ENCODE measurements at regions not wholly inside any gene's neighbourhood (a gene's known extent, or its start where the extent isn't known, plus 50 kb on each side); places are given as distances from the start of the nearest gene placed in this dataset.
"Not testable (repeated sequence)": the region's sequence is repeated elsewhere in the genome, so short reads cannot be mapped to it uniquely, and the experiment has no call there.

DNA sequence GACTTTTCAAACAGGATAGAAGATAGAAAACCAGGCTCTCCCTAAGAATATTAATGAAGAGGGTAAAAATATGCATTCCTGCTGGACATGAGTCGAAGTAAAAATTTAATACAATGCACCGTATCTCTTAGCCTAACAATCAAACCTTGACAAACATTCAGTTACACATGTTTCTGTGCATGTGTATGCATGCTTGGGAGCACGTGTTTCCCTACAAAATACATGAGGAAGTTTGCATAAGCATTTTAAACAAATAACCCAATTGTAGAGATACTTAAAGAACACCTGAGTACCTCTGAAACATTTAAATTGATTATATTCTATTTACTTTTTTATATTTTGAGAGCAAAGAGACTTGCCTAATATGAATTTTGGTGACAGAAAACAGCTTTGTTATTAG lies 1763.7 kb upstream of the SEL1L start:
- Mint-ChIP-seq H3K27me3 (ENCODE audit: low read depth) (no peaks in the 10 kb centered on the region), H3K4me1 (ENCODE audit: low read depth) (no peaks in the 10 kb centered on the region), H3K36me3 (ENCODE audit: insufficient read depth) (no peaks in the 10 kb centered on the region), H3K4me3 (no peak overlapping the region), H3K9me3 (peaks cover 6% of the 10 kb centered on the region)
- ATAC-seq = no peak
- no peak for DNase-seq

DNA sequence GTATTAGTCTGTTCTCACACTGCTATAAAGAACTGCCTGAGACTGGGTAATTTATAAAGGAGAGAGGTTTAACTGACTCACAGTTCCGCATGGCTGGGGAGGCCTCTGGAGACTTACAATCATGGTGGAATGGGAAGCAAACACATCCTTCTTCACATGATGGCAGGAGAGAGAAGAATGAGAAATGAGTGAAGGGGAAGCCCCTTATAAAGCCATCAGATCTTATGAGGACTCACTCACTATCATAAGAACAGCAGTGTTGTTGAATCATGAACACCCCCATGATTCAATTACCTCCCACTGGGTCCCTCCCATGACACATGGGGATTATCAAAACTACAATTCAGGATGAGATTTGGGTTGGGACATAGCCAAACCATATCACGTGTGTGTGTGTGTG lies 1764.4 kb upstream of the SEL1L start:
- H3K4me1 Mint-ChIP-seq (ENCODE audit: low read depth); H3K4me3 Mint-ChIP-seq; H3K9me3 Mint-ChIP-seq; H3K27me3 Mint-ChIP-seq (ENCODE audit: low read depth); DNase-seq; ATAC-seq; H3K36me3 Mint-ChIP-seq (ENCODE audit: insufficient read depth): not testable (repeated sequence)

DNA sequence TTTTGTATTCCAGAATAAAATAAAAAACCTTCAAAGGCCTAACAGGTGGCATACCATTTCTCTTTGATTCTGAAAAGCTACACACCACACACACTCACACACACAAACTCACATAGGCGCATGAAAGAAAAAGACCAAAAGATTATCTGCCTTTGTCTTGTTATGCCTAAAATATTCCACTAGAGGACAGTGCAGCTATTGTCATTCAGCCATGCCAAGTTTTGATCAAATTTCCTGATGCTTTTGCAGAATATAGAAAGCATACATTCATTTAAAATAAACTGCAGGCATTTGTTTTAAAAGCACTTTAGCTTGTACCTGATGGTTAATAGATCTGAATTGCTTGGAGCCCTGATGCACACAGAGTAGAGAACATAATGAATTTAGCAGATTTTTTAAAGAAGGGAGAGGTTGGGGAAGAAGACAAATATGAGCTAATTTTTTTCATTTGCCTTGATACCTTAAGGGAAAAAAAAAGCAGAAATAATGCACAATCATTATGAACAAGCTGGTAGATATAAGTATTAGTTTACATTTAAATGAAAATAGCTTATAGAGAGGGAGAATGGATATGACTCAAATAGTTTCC lies 1766.9 kb upstream of the SEL1L start:
- no peaks in the 10 kb centered on the region for H3K9me3 Mint-ChIP-seq
- ATAC-seq (no peak), DNase-seq (no peak)
- H3K4me3 Mint-ChIP-seq = no peak overlapping the region
- no peaks in the 10 kb centered on the region for H3K36me3 Mint-ChIP-seq (ENCODE audit: insufficient read depth)
- no peaks in the 10 kb centered on the region for H3K27me3 Mint-ChIP-seq (ENCODE audit: low read depth)
- no peaks in the 10 kb centered on the region for H3K4me1 Mint-ChIP-seq (ENCODE audit: low read depth)

DNA sequence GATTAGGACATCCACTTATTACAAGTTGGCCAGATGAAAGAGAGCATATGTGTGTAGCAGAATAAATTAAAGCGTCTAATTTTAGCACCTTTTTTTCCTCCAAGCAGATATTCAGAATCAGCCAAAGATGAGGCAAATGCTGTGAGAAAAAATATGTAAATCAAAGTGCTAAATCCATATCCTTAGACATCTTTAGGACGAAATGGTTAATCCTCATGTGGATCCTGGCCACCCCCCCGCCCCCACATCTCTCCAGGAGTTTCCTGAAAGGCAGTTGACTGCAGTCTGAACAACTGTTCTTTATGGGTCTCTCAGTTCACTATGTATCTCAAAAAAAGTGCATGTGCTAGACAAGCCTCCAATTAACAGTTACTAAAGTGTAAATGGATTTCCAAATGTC lies 1768.1 kb upstream of the SEL1L start:
- no peaks in the 10 kb centered on the region for H3K9me3 Mint-ChIP-seq
- DNase-seq = no peak

DNA sequence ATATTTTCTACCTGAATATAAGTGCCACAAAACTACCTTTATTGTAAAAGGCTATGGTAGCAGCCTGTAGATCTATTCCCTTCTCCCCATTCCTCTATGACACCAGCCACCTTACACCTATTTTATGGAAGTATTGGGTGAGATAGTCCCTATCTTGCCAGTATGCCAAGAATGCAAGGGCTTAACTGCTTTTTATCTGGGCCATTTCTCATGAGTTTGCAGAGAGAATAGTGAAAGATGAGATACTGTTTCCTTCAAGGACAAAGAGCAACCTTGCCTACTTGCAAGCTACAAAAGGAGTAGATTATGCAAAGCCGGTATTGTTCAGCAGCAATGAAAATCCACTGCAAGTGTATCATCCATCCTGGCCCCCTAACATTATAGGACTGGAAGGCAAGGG lies 1775.6 kb upstream of the SEL1L start:
- ATAC-seq (no peak), DNase-seq (no peak)
- no peaks in the 10 kb centered on the region for H3K4me1 Mint-ChIP-seq (ENCODE audit: low read depth)
- no peak overlapping the region for H3K4me3 Mint-ChIP-seq
- H3K27me3 Mint-ChIP-seq (ENCODE audit: low read depth) = no peaks in the 10 kb centered on the region
- H3K36me3 Mint-ChIP-seq (ENCODE audit: insufficient read depth) = no peaks in the 10 kb centered on the region
- H3K9me3 Mint-ChIP-seq = peaks cover 13% of the 10 kb centered on the region

More for the DNA sequence above, 1768.1 kb upstream of the SEL1L start:
- no peak for ATAC-seq
- H3K4me3 Mint-ChIP-seq = no peak overlapping the region
- no peaks in the 10 kb centered on the region for H3K36me3 Mint-ChIP-seq (ENCODE audit: insufficient read depth)
- H3K27me3 Mint-ChIP-seq (ENCODE audit: low read depth) = no peaks in the 10 kb centered on the region
- H3K4me1 Mint-ChIP-seq (ENCODE audit: low read depth) = no peaks in the 10 kb centered on the region

DNA sequence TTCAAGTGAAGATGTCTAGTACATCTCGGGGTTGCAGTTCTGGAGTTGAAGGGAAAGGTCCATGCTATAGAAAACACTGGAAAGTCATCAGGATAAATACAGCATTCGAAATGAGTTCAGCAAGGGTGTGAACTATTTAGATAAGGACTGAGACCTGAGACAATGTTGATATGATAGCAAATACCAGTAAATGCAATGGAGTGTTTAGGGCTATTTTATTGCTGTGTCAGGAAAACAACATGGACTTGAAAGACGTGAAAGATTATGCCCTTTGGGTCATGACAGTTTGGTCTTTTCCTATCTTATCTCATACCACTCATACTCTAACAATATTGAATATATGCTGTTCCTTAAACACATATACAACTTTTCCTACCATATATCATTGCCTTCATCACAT lies 1776.2 kb upstream of the SEL1L start:
- DNase-seq = no peak
- H3K4me1 Mint-ChIP-seq (ENCODE audit: low read depth) = no peaks in the 10 kb centered on the region
- no peaks in the 10 kb centered on the region for H3K36me3 Mint-ChIP-seq (ENCODE audit: insufficient read depth)
- no peak for ATAC-seq
- peaks cover 14% of the 10 kb centered on the region for H3K9me3 Mint-ChIP-seq
- no peak overlapping the region for H3K4me3 Mint-ChIP-seq
- no peaks in the 10 kb centered on the region for H3K27me3 Mint-ChIP-seq (ENCODE audit: low read depth)

DNA sequence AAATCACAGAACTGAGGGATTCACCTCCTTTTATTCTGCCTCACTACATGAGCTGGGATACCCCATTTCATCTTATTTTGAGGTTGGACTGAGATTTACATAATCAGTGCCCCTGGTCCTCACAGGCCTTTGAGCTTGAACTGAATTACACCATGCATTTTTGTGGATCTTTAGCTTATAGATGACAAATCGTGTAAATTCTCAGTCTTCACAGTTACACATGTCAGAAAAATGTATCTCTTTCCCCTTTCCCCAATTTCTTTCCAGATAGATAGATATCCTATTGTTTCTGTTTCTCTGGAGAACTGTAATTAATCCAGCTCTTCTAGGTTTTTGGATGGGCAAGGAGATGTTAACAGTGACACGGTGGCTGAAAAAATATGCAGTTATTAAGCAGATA lies 1778.9 kb upstream of the SEL1L start:
- DNase-seq (no peak), ATAC-seq (no peak)
- Mint-ChIP-seq H3K27me3 (ENCODE audit: low read depth) (no peaks in the 10 kb centered on the region), H3K4me3 (no peak overlapping the region), H3K9me3 (peaks cover 21% of the 10 kb centered on the region), H3K36me3 (ENCODE audit: insufficient read depth) (no peaks in the 10 kb centered on the region), H3K4me1 (ENCODE audit: low read depth) (no peaks in the 10 kb centered on the region)

DNA sequence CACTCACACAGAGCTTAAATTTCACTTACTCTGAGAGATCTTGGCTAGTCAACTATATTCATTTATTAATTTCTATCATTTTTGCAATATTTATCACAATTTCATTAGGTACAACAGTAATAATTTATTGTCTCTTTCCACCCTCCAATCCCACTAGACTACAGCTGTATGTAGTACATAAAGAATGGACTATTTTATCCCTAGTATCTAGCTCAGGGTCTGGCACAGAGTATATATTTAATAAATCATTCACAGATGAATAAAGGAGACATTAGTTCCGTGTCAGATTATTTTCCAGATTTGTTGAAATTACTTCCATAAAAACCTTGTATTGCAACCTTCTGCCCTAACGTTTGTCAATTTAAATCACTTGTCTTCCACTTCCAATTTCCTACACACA lies 1781.1 kb upstream of the SEL1L start:
- Mint-ChIP-seq H3K9me3 (peaks cover 15% of the 10 kb centered on the region), H3K4me3 (no peak overlapping the region), H3K4me1 (ENCODE audit: low read depth) (no peaks in the 10 kb centered on the region), H3K27me3 (ENCODE audit: low read depth) (no peaks in the 10 kb centered on the region), H3K36me3 (ENCODE audit: insufficient read depth) (no peaks in the 10 kb centered on the region)
- ATAC-seq = no peak
- no peak for DNase-seq

DNA sequence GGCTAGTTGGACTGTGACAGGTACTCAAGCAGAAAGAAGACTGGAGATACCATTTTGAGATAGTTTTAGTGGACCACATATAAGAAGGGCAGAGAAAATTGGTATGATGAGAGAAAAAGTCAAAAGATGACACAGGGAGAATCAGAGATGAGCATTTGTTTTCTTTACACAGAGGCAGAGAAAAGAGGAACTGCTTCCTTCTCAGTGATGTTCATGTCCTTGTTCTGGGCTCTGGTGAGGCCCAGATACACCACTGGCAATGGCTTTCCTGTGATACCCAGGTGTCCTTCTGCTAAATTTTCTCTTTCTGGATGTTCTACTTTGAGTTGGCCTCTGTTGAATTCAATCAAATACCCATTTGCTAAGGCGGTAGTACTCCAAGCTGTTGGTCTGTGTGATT lies 1782.7 kb upstream of the SEL1L start:
- H3K4me3 Mint-ChIP-seq = no peak overlapping the region
- peaks cover 9% of the 10 kb centered on the region for H3K9me3 Mint-ChIP-seq
- no peaks in the 10 kb centered on the region for H3K36me3 Mint-ChIP-seq (ENCODE audit: insufficient read depth)
- H3K4me1 Mint-ChIP-seq (ENCODE audit: low read depth) = no peaks in the 10 kb centered on the region
- no peak for ATAC-seq
- no peak for DNase-seq
- no peaks in the 10 kb centered on the region for H3K27me3 Mint-ChIP-seq (ENCODE audit: low read depth)

DNA sequence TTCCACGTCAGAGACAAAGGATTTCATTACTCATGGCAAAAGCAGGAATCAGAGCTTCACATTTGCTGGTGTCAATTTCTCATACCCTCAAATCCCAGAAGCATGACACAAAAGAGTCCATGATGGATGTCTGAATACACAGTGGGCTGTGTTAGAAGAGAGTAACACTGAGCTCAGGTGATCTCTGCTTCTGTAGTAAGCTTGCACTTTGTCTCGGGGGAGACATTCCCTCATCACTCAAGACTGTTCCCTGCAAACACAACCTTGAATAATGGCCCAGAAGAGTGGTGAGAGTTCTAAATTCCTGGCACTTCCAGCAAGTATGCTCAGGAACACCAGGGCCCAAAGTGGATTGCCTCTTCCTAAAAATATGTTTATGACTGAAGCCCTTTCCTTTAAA lies 1787.2 kb upstream of the SEL1L start:
- Mint-ChIP-seq H3K4me3 (no peak overlapping the region), H3K27me3 (ENCODE audit: low read depth) (no peaks in the 10 kb centered on the region), H3K4me1 (ENCODE audit: low read depth) (no peaks in the 10 kb centered on the region), H3K36me3 (ENCODE audit: insufficient read depth) (no peaks in the 10 kb centered on the region), H3K9me3 (peaks cover 10% of the 10 kb centered on the region)
- ATAC-seq = no peak
- no peak for DNase-seq

DNA sequence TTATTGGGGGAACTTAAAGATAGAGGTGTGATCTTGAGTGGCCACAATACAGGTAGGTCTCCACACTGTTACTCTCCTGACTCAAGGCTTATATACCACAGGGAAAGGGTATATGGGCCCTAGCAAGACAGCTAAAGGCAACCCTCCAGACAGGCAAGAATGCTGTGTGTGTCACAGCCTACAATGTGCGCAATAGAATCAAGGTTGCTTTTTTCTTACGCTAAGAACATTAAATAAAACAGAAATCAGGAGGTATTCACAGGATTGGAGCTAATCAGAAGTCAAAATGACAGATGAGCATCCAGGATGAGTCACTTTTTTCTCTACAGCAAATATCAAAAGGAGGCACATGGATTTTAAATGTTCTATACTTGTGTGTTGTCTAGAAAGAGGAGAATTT lies 1797.9 kb upstream of the SEL1L start:
- H3K4me3 Mint-ChIP-seq = no peak overlapping the region
- H3K9me3 Mint-ChIP-seq = peaks cover under 1% of the 10 kb centered on the region
- no peak for DNase-seq
- H3K27me3 Mint-ChIP-seq (ENCODE audit: low read depth) = no peaks in the 10 kb centered on the region
- H3K4me1 Mint-ChIP-seq (ENCODE audit: low read depth) = no peaks in the 10 kb centered on the region
- H3K36me3 Mint-ChIP-seq (ENCODE audit: insufficient read depth) = no peaks in the 10 kb centered on the region
- no peak for ATAC-seq

DNA sequence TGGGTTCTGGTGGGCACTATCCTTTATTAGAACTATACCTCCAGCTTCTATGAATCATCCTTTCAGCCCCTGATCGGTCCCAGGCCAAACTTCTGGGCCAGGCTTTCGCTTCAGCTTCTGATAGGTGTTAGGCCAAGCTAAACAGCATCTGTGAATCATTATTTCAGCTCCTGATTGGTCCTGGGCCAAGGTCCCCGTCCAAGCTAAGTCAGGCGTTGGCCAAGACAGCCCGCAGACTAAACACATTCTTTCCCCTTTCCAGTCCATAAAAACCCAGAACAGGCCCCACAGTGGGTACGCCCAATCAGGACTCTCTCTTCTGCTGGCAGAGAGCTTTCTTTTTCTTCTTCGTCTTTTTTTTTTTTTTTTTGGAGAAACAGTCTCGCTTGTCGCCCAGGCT lies 1808.9 kb upstream of the SEL1L start:
- no peaks in the 10 kb centered on the region for H3K27me3 Mint-ChIP-seq (ENCODE audit: low read depth)
- DNase-seq = no peak
- H3K36me3 Mint-ChIP-seq (ENCODE audit: insufficient read depth) = no peaks in the 10 kb centered on the region
- no peaks in the 10 kb centered on the region for H3K4me1 Mint-ChIP-seq (ENCODE audit: low read depth)
- H3K9me3 Mint-ChIP-seq = peaks cover 19% of the 10 kb centered on the region
- ATAC-seq = no peak
- H3K4me3 Mint-ChIP-seq = no peak overlapping the region

DNA sequence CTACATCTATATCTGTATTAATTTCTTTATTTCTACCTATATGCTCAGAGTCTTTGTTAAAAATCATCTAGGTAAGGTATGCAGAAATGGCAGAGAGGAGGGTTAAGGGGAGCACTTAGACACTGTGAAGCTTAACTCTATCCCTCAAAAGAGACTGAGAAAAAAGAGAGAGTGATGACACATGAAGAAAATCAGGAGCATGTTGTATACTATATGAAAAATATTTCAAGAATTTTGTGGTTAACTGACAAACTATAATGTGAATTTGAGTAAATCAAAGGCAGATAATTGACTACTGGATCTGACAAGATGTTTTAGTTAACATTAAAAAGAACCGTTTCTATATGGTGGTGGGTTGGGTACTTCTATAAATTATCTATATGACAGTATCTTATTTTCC lies 1814.2 kb upstream of the SEL1L start:
- Mint-ChIP-seq H3K4me3 (no peak overlapping the region), H3K4me1 (ENCODE audit: low read depth) (no peaks in the 10 kb centered on the region), H3K27me3 (ENCODE audit: low read depth) (no peaks in the 10 kb centered on the region), H3K36me3 (ENCODE audit: insufficient read depth) (no peaks in the 10 kb centered on the region), H3K9me3 (peaks cover 12% of the 10 kb centered on the region)
- ATAC-seq (no peak), DNase-seq (no peak)

DNA sequence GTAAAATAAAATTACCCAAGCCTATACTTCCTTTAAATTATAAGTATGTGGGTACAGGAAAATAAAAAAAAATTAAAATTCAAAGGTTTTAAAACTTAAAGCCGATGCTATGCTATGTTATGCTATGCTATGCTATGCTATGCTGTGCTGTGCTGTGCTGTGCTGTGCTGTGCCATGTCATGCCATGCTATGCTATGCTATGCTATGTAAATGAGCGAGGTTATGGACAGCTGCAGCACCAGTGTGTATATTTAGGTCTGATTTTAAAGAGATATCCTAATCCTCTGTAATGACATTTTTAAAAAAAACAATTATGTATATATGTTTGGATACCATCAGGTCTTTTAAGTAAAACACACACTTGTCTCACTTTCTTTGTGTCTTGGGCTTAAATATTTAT lies 1822.0 kb upstream of the SEL1L start:
- no peak for ATAC-seq
- H3K4me1 Mint-ChIP-seq (ENCODE audit: low read depth) = no peaks in the 10 kb centered on the region

DNA sequence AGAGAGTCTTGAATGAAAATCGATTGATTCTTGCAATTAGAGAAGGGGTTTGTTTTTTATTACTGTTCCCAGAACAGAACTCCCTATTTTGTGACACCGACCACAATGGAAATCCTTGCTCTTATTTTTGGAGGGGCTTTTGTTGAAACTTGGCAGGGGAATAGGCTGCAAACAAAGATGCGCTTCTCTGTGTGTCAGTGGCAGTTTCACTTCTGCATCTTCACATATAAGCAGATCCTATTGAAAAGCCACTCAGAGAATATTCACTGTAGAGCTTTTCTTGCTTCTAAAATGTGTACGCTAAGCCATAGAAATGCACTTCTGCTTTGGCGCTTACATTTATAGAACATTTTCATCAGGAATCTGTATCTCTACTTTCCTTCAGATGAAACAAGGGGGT lies 1822.4 kb upstream of the SEL1L start:
- H3K4me3 Mint-ChIP-seq = no peak overlapping the region
- H3K36me3 Mint-ChIP-seq (ENCODE audit: insufficient read depth) = no peaks in the 10 kb centered on the region
- peaks cover 8% of the 10 kb centered on the region for H3K9me3 Mint-ChIP-seq
- no peak for ATAC-seq
- no peak for DNase-seq
- H3K4me1 Mint-ChIP-seq (ENCODE audit: low read depth) = no peaks in the 10 kb centered on the region
- H3K27me3 Mint-ChIP-seq (ENCODE audit: low read depth) = no peaks in the 10 kb centered on the region

More for the DNA sequence above, 1822.0 kb upstream of the SEL1L start:
- Mint-ChIP-seq H3K36me3 (ENCODE audit: insufficient read depth) (no peaks in the 10 kb centered on the region), H3K9me3 (peaks cover 7% of the 10 kb centered on the region), H3K4me3 (no peak overlapping the region), H3K27me3 (ENCODE audit: low read depth) (no peaks in the 10 kb centered on the region)
- no peak for DNase-seq

DNA sequence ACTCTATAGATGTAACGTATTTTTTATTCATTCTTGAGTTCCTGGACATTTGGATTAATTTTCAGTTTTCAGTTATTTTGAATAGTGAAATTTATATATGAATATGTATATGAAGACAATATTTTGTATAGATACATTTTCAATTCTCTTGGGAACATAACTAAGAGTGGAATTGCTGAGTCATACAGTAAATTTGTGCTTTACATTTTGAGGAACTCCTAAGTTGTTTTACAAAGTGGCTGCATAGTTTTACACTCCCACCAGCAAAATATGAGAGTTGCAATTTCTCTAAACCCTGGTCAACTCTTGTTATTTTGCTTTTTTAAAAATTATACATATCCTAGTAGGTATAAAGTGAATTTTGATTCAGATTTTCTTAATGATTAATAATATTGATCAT lies 1838.6 kb upstream of the SEL1L start:
- Mint-ChIP-seq H3K36me3 (ENCODE audit: insufficient read depth) (no peaks in the 10 kb centered on the region), H3K4me3 (no peak overlapping the region), H3K4me1 (ENCODE audit: low read depth) (no peaks in the 10 kb centered on the region), H3K9me3 (peaks cover 11% of the 10 kb centered on the region), H3K27me3 (ENCODE audit: low read depth) (no peaks in the 10 kb centered on the region)
- ATAC-seq = no peak
- DNase-seq = no peak
